NCI-H2227 treated with DMSO at 0.1 percent for 48 hours (cell line): ENCODE measurements at regions not wholly inside any gene's neighbourhood (a gene's known extent, or its start where the extent isn't known, plus 50 kb on each side); places are given as distances from the start of the nearest gene placed in this dataset.

Experiments
- DNase-seq: peaks from one replicate; lab custom pipeline; 2025; lab: John Stamatoyannopoulos, UW

DNA sequence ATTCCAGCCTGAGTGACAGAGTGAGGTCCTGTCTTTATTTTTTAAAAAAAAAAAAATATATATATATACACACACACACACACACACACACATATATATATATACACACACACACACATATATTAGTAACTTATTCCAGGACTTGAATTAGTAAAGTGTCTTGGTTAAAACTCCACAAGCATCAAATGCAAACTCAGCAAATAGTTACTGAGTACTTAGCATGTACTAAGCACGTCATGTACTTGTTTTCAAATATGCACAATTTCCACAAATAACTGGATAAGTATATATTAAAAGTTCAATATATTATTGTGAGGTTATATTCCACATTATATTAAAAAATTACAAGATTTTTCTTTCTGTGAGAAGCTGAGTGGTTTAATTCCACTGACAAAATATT is 304.7 kb downstream of the ZEB2 start:
- no peak for DNase-seq

- DNase-seq = no peak
These were observed 306.1 kb downstream of the ZEB2 start for GRCh38 chr2:144213797-144214196.

DNA sequence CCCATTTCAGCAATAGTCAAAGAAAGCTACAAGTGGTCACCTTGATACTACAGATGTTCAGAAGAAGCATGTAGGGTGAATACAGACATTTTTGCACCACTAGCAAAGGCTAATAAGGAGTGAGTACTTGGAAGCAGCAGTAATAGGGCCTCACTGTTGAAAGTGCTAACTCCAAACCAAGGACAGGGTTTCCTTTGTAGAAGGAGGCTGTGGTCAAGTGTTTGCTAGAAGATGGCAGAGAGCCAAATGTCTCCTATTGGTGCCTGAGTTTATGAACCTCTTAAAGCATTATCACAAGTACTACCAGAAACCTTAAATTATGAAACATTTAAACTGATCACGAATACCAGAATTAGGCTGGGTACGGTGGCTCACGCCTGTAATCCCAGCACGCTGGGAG is 308.1 kb downstream of the ZEB2 start:
- no peak for DNase-seq

DNA sequence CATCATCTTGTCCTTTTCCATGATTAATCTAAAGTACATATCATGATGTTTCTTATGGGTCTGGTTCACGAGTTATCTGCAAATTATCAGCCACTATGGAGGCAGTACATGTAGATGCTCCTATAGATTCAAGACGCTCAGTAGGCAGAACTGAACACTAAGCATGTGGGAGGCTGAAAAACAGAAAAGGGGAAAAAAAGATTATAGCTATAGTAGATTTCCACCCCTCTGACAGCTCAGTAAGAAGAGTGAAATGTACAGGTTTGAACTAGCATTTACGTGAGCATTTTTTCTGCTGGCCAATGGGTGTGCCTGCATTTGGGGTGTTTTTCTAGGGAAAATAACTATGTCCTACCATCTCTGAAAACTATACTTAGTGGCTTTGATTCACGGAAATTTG is 308.9 kb downstream of the ZEB2 start:
- DNase-seq = no peak

GRCh38 chr2:144210076-144210475 is 309.8 kb downstream of the ZEB2 start:
- no peak for DNase-seq

DNA sequence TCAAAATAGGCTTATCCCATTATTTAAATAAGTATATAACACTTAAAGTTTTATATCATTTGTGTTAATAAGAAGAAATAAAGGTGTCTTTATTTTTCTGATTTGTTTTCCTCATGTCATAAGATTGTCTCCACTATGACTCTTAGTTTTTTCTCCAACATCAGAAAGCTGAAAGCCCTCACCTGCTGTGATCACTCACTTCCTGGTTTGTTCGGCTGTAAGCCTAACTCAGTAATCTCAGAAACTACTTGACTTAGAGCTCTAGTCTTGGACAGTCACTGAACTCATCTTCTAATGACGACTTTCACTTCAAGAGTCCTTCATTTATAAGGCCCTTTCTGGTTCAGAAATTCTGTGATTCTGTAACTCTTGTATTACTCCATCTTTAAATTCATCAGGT is 311.0 kb downstream of the ZEB2 start:
- no peak for DNase-seq

GRCh38 chr2:144206019-144206418 is 313.9 kb downstream of the ZEB2 start:
- no peak for DNase-seq

DNA sequence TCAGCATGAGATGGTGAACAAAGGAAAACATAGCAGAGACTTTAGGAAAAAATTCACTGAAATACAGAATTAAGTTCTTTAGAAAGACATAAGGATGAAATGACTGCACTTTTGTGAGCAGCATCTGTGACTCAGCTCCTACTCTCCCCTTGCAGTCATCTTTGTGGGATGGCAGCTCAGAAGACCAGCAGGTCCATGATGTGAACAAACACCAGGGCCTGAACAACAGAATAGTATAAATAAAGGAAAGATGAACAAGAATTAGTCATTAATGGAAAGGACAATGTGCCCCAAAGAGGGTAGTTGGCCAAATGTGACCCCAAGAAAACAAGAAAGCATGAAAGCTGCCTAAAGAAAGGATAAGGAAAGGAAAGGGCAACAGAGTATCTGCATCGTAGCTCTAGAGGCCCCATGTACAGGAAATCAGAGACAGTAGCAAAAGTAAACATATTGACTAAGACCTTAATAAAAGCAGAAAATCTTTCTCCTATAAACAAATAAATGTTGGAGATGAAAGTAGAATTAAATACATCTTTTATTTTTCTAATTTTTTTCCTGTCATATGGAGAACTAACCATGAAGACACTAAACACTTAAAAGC is 318.0 kb downstream of the ZEB2 start:
- DNase-seq = no peak

DNA sequence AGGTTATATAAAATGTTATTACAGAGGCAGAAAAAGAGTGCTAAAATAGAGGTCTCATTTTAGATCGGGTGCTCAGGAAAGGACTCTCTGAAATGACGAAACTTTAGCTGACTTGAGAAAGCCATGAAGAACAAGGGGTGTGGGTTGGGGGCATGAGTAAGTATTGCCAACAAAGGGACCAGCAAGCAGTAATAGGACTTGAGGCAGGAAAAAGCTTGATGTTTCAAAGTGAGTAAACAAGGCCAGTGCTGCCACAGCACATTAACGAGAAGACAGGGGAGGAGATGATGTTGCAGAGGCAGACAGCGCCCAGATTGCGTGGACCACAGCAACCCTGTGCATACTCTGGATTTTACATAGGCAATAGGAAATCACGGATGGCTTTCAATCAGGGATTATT is 318.8 kb downstream of the ZEB2 start:
- no peak for DNase-seq

DNA sequence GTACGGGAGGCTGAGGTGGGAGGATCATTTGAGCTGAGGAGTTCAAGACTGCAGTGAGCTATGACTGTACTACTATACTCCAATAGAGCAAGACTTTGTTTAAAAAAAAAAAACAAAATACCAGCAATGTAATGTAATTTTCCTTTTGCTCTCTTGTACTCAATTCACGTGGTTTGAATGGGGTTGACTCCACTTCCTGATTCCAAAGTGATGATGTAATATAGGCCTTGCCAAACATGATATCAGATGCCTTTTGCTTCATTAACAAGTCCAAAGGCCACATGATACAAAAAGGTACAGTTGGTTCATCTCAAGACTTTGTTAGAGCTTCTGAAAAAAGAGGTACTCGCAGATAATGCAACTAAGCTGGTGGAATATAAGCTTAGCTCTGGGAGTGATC is 321.8 kb downstream of the ZEB2 start:
- no peak for DNase-seq

DNA sequence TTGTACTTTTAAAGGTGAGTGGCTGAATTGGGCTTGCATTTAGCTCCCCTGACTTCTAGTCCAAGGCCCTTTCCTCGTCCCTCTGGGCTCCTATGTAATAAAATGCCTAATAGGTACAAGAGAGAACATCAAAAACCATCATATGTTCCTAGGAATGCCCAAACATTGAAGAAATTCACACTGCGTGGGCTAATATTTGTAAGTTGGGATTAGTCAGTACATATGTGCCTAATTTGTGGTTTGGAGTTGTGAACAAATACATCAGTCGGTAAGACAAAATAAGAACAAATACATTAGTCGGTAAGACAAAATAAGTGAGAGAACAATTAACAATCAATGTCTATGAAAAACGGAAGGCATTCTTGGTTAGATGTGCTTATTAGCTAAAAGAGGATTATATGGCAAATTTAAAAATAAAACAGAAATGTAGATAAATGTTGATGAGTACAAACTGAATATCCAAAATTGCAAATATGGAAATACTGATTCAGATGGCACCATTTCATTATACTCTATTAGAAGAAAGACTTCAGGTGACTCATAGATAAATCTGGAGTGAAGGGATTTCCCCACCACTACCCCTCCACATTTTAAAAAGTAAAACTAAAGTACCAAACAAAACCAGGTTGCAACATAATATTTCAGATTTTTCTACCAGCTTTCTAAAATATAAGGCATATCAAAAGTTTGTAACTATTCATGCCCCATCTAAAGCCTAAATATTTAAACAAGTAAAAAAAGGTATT is 325.4 kb downstream of the ZEB2 start:
- DNase-seq = no peak

GRCh38 chr2:144190908-144191605 is 328.9 kb downstream of the ZEB2 start:
- no peak for DNase-seq

DNA sequence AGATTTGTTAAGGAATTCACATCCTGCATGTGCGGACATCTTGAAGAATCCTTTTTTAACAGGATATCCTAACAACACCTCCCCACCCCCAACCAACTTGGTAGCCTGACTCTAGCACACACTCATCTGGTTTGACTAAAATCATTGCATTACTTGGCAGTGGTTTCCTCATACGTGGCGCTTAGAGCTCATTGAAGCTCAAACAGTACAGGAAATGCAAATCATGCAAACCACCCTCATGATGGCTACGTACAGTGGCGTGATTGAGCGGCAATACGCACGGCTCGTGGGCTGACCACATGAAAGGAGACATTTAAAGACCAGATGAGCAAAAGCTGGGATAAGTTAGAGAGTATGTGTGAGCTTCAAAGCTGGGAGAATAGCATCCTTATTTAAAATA is 336.2 kb downstream of the ZEB2 start:
- DNase-seq = no peak

DNA sequence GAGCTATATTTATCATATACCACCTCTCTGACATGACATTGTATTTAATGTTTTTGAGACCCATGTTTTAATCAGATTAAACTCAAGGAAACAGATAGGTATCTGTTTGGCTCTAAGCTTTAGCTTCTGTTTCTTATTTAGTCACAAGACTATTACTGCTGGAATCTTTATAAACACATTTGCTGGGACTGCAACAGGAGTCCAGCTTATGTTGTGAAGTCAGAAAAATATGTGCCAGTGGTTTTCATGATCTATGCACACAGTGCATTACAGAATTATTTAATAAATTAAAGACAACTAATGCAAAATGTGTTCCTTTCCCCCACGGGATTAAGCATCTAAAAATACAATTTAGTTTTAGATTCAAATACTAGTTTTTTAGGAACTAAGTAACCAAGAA is 338.9 kb downstream of the ZEB2 start:
- DNase-seq = no peak

- DNase-seq = no peak
These were observed 339.8 kb downstream of the ZEB2 start for GRCh38 chr2:144180131-144180530.

DNA sequence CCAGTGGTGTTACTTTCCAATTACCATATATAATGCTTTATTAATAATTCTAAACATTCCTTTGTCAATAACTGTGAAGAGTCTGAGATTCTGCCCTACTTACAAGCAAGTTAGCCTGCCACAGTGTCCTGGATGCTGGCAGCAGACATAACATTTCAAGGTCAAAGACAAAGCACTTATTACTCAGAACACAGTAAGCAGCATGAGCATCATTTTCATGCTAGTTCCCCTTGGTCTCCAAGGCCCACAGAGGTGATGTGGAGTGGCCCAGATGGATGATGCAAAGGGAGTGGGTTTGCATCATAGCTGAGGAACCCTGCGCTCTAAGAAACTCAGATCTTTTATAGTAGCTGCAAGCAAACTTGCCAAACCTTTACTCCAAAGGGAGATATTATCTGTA is 349.7 kb downstream of the ZEB2 start:
- no peak for DNase-seq

GRCh38 chr2:144166743-144167142 is 353.2 kb downstream of the ZEB2 start:
- no peak for DNase-seq

GRCh38 chr2:144165599-144166250 is 354.2 kb downstream of the ZEB2 start:
- no peak for DNase-seq

- no peak for DNase-seq
These were observed 356.3 kb downstream of the ZEB2 start for GRCh38 chr2:144163592-144163991.

DNA sequence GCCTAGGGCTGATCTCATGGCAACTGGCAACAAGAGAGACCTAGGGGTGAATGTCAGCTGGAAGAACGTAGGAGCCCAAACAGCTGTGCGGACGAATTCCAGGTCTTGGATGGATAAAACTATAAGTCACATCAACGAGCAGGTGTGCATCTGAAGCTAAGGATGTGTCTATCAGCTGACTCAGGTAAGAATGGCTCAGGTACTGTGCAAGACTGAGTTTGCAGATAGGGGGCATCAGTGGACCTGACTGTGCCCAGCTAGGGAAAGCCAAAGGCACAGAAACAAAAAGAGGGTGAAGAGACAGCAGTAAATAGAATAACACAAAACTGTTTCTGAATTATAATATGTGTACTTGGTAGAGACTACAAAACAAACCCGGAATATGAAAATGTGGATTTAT is 357.3 kb downstream of the ZEB2 start:
- DNase-seq = no peak

- DNase-seq = no peak
These were observed 358.9 kb downstream of the ZEB2 start for GRCh38 chr2:144161061-144161460.

DNA sequence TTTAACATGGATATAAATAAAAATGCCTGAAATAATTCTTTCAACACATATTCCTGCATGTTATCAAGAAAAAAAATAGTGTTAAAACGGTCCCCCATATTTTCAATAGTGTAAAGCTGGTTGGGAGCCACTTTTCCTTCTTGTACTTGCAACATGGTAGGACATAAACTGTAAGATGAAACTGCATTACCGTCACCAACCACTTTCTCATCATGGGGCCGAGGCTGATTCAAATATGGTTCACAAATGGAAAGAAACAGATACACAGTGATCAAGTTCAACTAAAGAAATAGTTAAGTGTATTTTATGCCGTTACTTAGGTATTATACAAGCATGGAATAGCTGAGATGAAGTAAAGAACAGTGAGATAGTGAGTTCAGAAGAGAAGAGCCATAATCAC is 360.7 kb downstream of the ZEB2 start:
- no peak for DNase-seq

DNA sequence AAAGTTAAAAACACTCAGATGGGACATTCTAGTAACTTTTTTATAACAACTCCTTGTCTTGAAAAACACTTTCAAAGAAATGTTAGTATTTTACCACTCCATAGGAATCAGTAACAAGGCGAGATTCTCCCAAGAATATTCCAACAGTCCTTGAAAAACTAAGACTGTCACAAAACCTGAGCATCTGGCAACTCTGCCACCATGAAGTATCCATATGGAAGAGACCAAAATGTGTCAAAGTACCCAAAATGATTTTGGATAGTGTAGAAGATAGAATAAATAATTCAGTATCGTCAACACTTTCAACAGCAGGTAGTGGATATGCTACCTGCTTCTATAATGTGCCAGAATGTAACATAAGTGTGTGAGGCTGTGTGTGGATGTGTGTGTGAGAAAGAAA is 361.8 kb downstream of the ZEB2 start:
- DNase-seq = no peak
